HG03442 (cell line): ENCODE measurements at regions not wholly inside any gene's neighbourhood (a gene's known extent, or its start where the extent isn't known, plus 50 kb on each side); places are given as distances from the start of the nearest gene placed in this dataset.
"Not testable (repeated sequence)": the region's sequence is repeated elsewhere in the genome, so short reads cannot be mapped to it uniquely, and the experiment has no call there.

Experiments
- ATAC-seq: cut with Tn5 transposase; IDR thresholded peaks from one replicate; pipeline ENCODE4 v1.9.1; 2021; ENCODE audit warnings: mild to moderate bottlenecking, moderate library complexity; ENCODE audit not compliant: unreplicated experiment

- no peak for ATAC-seq
Measured at GRCh38 chr13:104967836-104968630, 1567.4 kb downstream of the EFNB2 start.

GRCh38 chr13:104967376-104967775 is 1568.1 kb downstream of the EFNB2 start:
- no peak for ATAC-seq

- no peak for ATAC-seq
Measured at GRCh38 chr13:104962411-104962810, 1573.1 kb downstream of the EFNB2 start.

GRCh38 chr13:104961246-104961645 is 1574.2 kb downstream of the EFNB2 start:
- no peak for ATAC-seq

- no peak for ATAC-seq
Measured at GRCh38 chr13:104954210-104954609, 1581.3 kb downstream of the EFNB2 start.

- no peak for ATAC-seq
Measured at GRCh38 chr13:104953588-104953987, 1581.9 kb downstream of the EFNB2 start.

GRCh38 chr13:104949840-104950740 is 1585.4 kb downstream of the EFNB2 start:
- no peak for ATAC-seq

GRCh38 chr13:104944176-104944575 is 1591.3 kb downstream of the EFNB2 start:
- ATAC-seq = no peak

- ATAC-seq = no peak
Measured at GRCh38 chr13:104943331-104943730, 1592.1 kb downstream of the EFNB2 start.

GRCh38 chr13:104937881-104938280 is 1597.6 kb downstream of the EFNB2 start:
- ATAC-seq = no peak

- ATAC-seq = no peak
Measured at GRCh38 chr13:104936304-104936703, 1599.2 kb downstream of the EFNB2 start.

GRCh38 chr13:104920513-104920912 is 1614.9 kb downstream of the EFNB2 start:
- ATAC-seq = not testable (repeated sequence)

- no peak for ATAC-seq
Measured at GRCh38 chr13:104920091-104920490, 1615.4 kb downstream of the EFNB2 start.

- no peak for ATAC-seq
Measured at GRCh38 chr13:104900191-104900817, 1635.2 kb downstream of the EFNB2 start.

- ATAC-seq = no peak
Measured at GRCh38 chr13:104898484-104898883, 1637.0 kb downstream of the EFNB2 start.

- no peak for ATAC-seq
Measured at GRCh38 chr13:104895521-104895920, 1639.9 kb downstream of the EFNB2 start.

- ATAC-seq = no peak
Measured at GRCh38 chr13:104875038-104875754, 1660.3 kb downstream of the EFNB2 start.

GRCh38 chr13:104872153-104872552 is 1663.3 kb downstream of the EFNB2 start:
- ATAC-seq = no peak

- no peak for ATAC-seq
Measured at GRCh38 chr13:104871456-104871855, 1664.0 kb downstream of the EFNB2 start.

- ATAC-seq = no peak
Measured at GRCh38 chr13:104869501-104869900, 1666.0 kb downstream of the EFNB2 start.

- no peak for ATAC-seq
Measured at GRCh38 chr13:104868806-104869205, 1666.7 kb downstream of the EFNB2 start.
